ENCODE measurements at regions not wholly inside any gene's neighbourhood (a gene's known extent, or its start where the extent isn't known, plus 50 kb on each side); places are given as distances from the start of the nearest gene placed in this dataset.

GRCh38 chr1:181344091-181344490 is 139.2 kb upstream of the CACNA1E start (continued):
- TF ChIP-seq ZBTB37 (CRISPR knock-in tag; IDR thresholded peaks at IDR 0.05) (no peak), RNF2 (conservative IDR thresholded peaks at IDR 0.05; ENCODE audit: low read depth) (no peak), TEAD3 (CRISPR knock-in tag; optimal IDR thresholded peaks at IDR 0.05; ENCODE audit: borderline replicate concordance) (no peak), ZSCAN31 (CRISPR knock-in tag; IDR thresholded peaks at IDR 0.05; ENCODE audit: low read depth) (no peak), RERE (CRISPR knock-in tag; IDR thresholded peaks at IDR 0.05; ENCODE audit: low read depth) (no peak), ZBTB1 (CRISPR knock-in tag; IDR thresholded peaks at IDR 0.05; ENCODE audit: borderline replicate concordance) (no peak), HHEX (CRISPR knock-in tag; IDR thresholded peaks at IDR 0.05) (no peak), CENPT (CRISPR knock-in tag; IDR thresholded peaks at IDR 0.05; ENCODE audit: low read depth) (no peak), TOE1 (CRISPR knock-in tag; IDR thresholded peaks at IDR 0.05) (no peak), HDAC6 (IDR thresholded peaks at IDR 0.05; ENCODE audit: low read depth, low read length) (no peak), ZNF547 (CRISPR knock-in tag; IDR thresholded peaks at IDR 0.05) (no peak), BCL6 (CRISPR knock-in tag; IDR thresholded peaks at IDR 0.05) (no peak), ELK4 (CRISPR knock-in tag; IDR thresholded peaks at IDR 0.05; ENCODE audit: borderline replicate concordance) (no peak), ZNF460 (CRISPR knock-in tag; IDR thresholded peaks at IDR 0.05; ENCODE audit: borderline replicate concordance) (no peak)
- TF ChIP-seq, protein P1, sequence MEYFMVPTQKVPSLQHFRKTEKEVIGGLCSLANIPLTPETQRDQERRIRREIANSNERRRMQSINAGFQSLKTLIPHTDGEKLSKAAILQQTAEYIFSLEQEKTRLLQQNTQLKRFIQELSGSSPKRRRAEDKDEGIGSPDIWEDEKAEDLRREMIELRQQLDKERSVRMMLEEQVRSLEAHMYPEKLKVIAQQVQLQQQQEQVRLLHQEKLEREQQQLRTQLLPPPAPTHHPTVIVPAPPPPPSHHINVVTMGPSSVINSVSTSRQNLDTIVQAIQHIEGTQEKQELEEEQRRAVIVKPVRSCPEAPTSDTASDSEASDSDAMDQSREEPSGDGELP (IDR thresholded peaks at IDR 0.05; ENCODE audit: borderline replicate concordance, low read depth): no peak
